SKM-1 treated with dmso at 0.1 percent for 144 hours (cell line): ENCODE measurements at regions not wholly inside any gene's neighbourhood (a gene's known extent, or its start where the extent isn't known, plus 50 kb on each side); places are given as distances from the start of the nearest gene placed in this dataset.

ENCODE experiments used
- DNase-seq: peaks from one replicate; lab custom pipeline; 2025; ENCODE audit not compliant: unreplicated experiment; lab: John Stamatoyannopoulos, UW

DNA sequence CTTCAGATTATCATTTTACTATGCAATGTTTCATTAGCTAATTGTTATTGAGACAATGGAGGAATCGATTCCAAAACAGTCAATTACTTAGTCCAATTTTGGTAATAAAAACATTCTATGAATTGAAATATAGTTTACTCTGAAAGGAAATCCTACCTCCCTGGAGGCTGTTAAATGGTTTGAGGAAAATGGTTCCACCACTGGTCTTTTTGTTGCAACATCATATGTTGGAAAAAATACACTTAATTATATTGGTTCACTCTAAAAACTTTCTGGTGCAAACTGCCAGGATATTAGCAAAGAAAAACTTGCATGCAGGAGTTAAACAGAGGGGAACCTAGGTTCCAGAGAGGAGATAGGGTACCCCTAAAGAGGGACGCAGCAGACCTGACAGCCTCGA lies 267.3 kb upstream of the LYZL1 start:
- no peak for DNase-seq

DNA sequence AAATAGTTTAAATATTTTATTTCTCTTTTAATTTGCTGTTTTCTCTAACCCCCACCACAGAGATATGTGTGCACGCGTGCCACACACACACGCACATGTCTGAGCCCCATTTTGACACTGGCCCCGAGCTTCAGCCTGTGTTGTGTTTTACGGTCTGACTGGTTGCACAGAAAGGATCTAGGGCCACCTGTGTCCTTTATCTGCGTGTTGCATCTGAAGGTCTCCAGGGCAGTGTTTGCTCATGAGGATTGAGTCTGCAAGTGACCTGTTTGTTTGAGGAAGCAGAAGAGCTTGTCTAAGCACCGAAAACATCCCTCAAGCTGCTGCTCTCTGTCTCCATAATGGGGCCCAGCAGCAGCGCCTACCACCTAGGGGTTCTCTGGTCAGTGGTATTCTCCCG lies 266.4 kb upstream of the LYZL1 start:
- DNase-seq: no peak

DNA sequence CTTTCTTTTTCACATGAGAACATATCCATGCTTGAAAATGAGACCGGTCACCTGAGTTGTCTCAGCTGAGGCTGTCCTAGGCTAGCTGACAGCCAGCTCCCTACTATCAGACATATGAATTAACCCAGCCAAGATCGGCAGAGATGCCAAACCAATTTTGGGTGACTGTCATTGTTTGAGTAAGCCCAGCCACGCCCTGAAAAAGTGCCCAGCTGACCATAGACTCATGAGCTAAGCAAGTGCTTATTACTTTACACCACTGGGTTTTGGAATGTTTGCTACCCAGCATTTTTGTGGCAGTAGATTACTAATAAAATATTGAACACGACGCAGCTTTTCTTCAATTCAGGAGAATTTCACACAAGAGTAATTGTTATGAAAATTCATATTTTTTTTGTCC lies 265.2 kb upstream of the LYZL1 start:
- DNase-seq: no peak

DNA sequence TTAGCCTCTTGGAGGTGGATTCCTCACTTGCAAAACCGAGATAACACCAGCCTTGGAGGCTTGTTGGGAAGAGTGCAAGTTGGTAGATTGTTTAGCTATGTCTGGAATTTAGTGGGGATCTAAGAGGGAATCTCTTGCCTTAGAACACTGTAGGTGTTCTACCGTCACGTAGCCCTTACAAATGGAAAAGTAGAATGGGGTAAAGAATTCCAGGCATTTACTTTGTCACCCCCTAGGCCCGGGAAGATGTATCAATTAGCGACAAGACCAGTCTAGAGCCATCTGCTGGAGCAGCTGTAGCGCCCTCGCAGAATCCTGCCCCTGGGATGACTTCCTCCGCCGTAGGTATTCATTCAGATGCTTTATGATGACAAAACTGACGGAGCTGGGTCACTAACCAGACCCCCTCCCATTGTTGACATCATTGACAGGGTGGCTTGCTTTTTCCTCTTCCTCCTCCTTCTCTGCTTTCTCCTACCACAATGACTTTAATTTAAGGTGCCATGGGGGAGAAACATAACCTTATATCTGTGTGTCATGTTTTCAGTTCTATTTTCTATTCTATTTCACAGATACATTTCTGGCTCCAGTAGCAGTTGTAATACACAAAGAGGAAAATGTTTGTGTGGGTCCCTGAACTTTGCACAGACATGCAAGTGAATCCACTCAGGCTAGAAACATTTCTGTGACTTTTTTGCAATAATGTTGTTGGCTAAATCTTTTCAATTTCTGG lies 262.6 kb upstream of the LYZL1 start:
- no peak for DNase-seq

DNA sequence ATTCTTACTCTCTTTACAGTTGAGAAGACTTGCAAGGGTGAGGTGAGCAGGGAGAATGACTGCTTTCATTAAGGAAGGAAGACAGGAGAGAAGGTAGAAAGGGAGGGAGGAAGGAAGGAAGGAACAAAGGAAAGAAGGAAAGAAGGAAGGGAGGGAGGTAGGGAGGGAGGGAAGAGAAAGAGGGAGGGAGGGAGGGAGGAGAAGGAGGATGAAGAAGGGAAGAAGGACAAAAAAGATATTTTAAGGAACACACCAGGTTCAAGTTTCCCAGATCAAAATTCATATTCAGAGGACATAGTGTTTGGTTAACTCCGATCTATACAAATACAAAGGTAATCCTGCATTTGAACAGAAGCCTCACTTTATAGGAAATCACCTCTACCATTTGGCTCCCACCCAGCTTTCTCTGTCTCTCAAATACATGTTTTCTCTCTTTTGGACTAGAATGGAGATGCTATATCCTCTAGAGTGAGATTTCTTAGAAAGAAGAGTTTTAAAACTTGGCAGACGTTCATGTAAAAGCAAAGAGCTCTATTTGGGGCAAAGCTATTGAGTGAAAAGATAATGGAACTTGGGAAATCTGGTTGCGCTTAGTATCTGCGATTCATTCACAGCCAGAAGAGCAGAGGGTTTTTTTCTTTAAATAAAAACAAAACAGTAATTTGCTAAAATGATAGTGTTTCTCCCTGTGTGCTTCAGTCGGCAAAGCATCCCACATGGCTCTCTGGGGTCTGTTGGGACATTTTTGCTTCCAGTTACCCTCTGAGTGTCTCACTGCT lies 261.9 kb upstream of the LYZL1 start:
- DNase-seq: no peak

DNA sequence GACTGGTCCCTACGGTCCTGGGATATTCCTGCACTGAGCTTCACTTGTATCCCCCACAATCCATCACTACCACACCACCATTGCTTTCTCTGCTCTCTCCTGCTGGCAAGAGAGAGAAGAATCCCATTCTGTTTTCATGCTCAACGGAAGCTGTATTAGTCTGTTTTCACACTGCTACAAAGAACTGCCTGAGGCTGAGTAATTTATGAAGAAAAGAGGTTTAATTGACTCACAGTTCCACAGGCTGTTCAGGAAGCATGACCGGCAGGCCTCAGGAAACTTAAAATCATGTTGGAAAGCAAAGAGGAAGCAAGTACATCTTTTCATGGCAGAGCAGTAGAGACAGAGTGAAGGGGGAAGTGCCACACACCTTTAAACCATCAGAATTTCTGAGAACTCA lies 260.4 kb upstream of the LYZL1 start:
- DNase-seq: no peak

DNA sequence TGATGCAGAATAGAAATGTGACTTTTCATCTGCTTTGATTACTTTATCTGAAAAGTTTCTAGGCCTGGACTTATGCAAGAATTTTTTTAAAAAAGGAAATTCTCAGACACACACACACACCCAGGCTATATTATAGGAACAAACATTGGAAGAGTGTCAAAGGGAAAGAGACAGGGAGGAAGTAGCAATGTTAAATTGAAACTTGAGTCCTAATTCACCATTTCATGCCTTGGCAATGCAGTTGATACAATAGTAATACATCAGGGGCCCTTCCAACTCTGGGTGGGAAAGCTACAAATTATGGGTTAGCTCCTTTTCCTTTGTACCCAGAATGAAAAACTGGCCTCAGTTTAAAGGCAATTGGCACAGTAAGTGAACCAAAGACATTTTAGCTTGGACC lies 258.0 kb upstream of the LYZL1 start:
- DNase-seq: no peak

DNA sequence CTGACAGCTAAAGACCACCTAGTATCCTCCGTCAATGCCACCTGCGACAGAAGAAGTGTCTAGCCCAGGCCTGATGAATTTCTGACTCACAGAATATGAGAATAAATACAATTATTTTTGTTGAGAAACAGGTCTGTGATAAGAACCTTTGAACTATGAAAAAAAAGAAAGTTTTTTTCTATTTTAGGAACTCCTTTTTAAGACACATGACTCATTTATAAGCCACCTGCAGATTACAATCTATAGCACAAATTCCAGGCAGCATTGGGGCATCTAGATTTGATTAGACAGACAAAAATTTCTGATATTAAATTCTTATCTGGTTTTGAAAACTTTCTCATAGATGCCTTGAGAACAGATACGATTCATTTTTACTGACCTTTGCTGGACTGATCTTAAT lies 256.7 kb upstream of the LYZL1 start:
- no peak for DNase-seq

DNA sequence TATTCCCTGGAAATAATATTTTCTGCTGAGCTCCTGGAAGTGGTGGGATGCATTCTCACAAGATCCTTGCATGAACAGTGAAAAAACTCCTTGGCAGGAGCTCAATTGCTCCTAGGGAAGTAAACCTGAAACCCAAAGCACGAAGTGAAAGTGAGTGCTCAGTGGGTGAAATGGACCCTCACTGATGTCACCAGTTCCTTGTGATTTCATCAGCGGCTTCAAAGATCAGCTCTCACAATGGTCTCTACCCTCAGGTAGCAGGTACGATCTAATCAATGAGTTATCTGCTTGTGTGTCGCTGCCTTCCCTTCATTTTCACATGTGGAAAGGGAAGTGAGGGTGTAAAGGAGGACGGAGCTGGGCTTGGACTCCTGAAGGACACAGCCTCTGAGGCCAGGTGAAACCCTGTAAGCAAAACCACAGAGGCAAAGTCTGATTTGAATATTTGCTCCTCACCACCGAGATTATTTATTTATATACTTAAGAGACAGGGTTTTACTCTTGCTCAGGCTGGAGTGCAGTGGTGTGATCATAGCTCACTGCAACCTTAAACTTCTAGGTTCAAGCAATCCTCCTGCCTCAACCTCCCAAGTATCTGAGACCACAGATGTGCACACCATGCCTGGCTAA lies 255.4 kb upstream of the LYZL1 start:
- DNase-seq: no peak

DNA sequence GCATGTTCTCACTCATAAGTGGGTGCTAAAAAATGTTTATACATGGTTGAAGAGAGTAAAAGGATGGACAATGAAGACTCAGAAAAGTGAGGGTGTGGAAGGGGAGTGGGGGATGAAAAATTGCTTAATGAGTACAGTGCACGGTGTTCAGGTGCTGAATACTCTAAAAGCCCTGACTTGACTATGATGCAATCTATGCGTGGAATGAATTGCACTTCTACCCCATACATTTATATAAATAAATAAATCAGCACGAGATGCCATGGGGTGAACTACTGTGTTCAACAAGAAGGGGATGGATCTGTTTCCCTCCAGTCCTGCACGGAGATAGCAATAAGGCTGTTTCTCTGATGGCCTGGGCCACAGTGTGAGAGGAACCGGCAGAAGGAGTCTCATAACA lies 254.3 kb upstream of the LYZL1 start:
- no peak for DNase-seq

DNA sequence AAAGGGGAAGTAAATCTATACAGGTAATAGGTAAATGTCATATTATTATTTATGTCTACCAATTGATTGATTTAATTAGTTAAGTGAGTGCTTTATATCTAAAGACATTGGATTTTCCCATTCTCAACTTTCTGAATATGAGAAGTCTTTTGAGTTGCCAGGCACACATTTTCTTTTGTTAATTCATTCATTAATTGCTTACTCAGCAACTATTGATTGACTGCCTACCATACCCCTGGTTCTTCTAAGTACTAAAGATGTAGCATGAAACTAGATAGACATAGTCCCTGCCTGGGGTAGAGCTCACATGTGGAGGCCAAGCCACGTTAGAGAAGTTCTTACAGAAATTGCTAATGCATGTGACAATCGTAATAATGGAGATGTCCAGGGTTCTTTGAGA lies 253.1 kb upstream of the LYZL1 start:
- no peak for DNase-seq

DNA sequence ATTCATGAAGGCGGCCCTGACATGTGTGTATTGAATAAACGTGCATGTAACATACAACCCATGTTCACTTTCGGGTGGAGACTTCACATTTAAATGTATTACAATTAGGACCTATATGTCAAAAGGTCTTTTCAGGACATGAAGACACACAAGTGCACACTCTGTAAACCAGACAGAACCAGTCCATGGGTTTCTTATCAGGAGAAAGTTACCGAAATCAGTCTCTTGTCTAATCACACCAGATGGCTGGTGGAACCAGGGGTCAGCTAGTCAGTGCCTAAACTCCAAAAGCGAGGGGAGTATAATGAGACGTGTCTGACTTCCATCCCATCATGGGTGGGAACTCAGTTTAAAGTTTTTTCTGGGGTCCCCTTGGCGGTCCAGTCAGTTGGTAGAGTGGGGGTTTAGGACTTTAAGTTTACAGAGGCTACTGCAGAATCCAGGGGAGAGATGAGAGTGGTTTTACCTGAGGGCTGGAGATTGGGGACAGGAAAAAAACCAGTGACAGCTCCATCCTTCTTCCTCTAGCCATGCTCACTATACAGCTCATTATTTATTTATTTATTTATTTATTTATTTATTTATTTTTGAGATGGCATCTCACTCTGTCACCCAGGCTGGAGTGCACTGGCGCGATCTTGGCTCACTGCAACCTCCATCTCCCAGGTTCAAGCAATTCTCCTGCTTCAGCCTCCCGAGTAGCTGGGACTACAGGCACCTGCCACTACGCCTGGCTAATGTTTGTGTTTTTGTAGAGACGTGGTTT lies 251.3 kb upstream of the LYZL1 start:
- no peak for DNase-seq

DNA sequence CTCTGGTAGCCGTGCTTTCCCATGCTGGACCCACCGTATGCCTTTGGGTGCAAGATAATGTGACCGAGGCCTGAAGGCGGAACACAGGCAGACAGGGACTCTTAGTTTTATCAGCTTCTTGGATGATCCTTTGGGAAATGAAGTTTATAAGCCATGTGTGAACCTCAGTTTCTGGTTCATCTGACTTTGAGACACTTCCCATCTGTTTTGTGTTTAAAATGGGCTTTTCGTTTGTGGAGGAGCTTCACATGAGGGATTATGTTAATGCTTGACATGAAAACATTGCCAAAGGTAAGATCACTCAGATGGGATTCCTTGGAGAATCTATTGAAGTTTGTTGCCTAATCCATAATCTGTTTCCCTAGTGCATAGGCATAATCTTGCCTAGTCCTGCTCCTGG lies 249.8 kb upstream of the LYZL1 start:
- no peak for DNase-seq

DNA sequence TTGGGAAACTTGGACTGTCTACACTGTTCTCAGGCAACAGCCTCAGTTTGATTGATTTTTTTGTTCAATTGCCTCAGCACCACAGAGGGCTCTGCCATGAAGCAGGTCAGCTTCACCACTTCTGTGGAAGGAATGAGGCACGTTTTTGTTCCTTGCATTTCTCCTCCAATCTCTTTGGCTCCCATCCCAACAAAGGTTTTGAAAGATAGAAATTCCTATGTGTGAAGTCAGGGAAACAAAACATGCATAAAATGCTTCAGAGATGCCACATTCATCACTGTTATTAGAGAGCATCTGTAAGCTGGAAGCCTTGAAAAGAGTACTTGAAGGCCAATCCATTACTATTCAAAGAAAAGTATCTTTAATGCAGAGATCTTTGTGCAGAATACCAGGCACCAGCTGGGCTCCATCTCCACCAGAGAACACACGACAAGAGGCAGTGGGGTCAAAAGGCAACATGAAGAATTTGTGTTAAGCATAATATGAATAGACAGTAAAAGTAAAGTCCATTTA lies 249.1 kb upstream of the LYZL1 start:
- DNase-seq: no peak

DNA sequence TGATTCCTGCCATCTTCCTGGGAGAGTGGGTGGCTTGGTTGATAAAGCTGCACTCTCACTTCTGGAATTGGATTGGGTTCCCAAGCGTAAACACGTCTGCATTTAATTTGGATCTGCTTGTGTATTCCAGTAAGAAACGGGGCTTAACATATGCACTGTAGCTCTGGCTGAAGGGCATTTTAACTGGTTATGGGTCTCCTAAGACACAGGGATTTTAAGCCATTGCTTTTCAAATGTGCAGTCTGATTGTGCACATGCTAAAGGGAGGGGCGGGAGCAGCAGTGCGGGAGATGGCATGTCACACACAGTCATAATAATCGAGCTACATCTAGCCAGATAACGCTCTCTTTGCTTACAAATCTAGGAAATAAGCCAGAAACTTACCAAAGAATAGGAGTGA lies 247.3 kb upstream of the LYZL1 start:
- DNase-seq: no peak

DNA sequence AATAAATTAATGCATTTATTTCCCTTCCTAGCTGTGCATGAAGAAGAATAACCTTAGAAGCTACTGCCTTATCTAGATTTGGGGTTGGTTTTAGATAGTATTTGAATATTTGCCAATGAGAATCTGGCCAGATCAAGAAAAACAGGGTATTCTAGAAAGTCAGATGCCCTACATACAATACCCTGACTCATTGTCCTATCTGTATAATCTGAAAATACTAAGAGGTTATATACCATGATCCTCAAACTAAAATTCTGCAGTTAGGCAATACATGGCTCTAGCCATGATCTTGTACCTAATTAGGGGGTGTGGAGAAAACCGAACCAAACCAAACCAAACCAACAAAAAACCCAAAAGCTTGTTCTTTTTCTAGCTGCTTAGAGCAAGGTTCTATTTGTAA lies 240.4 kb upstream of the LYZL1 start:
- DNase-seq: no peak

DNA sequence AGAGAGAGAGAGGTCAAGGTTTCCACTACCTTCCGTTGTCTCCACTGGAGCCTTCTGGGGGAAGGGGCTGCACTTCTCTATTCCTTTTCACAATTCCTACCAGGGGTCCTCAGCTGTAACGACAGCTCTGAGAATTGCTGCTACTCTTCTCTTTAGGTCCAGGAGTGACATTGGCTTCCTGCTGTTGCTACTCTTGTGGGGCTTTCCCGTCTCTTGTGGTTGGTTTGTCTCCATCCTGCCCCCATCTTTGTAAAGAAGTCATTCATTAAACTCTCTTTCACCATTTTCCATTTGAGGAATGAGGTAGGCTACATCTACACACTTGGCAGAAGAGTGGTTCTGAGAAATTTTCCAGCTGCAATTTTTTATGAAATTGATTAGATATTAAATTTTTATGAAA lies 238.8 kb upstream of the LYZL1 start:
- DNase-seq: no peak

DNA sequence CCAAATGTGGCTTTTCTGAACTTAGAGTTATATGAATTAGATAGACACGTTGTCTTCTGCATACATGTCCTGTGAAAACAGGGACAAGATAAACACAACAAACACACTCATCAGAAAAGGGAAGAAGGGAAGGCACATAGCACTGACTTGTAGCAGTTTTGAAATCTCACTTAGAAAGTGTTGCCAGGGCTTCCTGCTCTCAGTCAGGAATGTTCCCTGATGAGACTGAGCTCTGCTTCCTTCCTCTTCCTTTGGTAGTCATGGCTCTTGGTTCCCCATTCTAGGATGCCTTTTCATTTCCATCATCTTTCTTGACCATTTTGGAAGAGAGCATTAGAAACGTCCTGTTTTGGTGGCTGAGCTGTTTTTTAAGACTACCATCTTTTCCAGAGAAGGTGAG lies 233.8 kb upstream of the LYZL1 start:
- DNase-seq: peak; percentile 35

DNA sequence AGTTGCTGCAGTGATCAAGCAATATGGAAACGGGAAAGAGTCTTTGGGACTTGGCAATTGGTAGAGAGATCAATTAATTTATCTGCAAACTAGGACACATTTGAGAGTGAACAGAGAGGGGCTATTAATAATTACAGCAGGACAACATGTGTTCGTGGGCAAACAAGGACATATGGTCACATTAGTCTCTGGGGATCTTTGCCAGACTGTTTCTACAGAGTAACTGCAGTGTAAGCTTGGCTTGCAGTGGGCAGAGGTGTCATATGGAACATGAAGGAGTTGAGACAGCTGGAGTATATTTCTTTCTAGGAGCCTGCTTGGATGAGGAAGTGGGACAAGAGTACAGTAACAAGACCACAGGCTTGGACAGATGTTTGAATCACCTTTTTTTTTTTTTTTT lies 232.1 kb upstream of the LYZL1 start:
- DNase-seq: no peak

DNA sequence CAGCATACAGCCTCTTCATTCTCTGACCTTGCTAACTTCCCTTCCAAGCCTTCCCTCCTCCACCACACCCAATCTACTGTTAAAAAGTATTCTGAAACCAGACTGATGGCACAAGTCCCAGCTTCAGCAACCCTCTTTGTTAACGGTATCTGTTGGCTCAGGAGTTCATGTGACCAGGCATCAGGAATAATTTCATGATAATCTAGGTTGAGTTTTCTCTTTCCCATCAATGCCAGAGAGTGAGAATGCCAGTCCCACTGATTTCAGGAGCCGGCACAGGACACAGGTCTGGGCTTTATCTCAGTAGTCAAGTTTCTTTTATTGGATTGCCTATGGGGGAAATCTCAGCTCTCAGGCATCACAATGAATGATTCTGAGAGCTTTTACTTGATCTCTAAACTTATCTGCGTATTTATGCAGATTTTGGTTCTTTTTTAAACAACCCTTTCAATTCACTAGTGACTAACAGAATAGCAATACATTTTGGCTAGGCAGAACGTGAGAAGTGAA lies 231.0 kb upstream of the LYZL1 start:
- DNase-seq: no peak
